HG02678 (cell line): ENCODE measurements at regions not wholly inside any gene's neighbourhood (a gene's known extent, or its start where the extent isn't known, plus 50 kb on each side); places are given as distances from the start of the nearest gene placed in this dataset.
"Not testable (repeated sequence)": the region's sequence is repeated elsewhere in the genome, so short reads cannot be mapped to it uniquely, and the experiment has no call there.

Experiments used
- ATAC-seq: cut with Tn5 transposase; IDR thresholded peaks from one replicate; pipeline ENCODE4 v1.9.1; 2021; ENCODE audit warnings: mild to moderate bottlenecking, moderate library complexity; ENCODE audit not compliant: unreplicated experiment

DNA sequence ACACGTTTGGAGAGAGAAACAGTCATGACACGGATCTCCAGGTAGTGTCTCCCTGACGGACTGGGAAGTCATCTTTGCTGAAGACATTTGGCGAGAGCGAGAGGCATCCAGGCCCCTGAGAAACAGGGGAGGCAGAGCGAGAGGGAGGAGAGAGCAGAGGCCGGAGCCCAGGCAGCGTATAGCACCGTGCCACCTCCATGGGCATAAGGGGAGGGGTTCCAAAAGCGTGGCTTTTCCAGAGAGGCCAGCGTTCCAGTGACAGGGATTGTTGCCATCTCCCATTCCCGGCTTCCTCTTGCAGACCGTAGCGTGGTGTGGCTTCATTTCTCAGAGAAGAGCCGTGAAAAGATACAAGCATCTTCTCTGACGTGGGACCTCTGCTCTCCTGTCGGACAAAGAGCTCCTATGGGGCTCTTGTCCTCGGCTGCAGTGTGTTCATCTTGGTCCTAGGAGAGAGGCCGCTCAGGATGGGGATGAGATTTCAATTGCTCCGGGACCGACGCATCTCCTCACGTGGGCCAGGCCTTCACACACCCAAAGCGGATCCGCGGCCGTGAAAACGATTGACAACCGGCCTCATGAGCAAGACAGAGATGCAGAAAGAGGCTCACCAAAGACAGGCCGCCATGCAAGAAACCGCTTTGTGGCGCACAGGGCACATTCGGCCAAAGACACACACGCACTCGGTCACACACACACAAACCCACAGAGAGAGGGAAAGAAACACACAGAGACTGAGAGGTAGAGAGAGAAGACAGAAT lies 170.5 kb upstream of the ZNF337 start:
- not testable (repeated sequence) for ATAC-seq

DNA sequence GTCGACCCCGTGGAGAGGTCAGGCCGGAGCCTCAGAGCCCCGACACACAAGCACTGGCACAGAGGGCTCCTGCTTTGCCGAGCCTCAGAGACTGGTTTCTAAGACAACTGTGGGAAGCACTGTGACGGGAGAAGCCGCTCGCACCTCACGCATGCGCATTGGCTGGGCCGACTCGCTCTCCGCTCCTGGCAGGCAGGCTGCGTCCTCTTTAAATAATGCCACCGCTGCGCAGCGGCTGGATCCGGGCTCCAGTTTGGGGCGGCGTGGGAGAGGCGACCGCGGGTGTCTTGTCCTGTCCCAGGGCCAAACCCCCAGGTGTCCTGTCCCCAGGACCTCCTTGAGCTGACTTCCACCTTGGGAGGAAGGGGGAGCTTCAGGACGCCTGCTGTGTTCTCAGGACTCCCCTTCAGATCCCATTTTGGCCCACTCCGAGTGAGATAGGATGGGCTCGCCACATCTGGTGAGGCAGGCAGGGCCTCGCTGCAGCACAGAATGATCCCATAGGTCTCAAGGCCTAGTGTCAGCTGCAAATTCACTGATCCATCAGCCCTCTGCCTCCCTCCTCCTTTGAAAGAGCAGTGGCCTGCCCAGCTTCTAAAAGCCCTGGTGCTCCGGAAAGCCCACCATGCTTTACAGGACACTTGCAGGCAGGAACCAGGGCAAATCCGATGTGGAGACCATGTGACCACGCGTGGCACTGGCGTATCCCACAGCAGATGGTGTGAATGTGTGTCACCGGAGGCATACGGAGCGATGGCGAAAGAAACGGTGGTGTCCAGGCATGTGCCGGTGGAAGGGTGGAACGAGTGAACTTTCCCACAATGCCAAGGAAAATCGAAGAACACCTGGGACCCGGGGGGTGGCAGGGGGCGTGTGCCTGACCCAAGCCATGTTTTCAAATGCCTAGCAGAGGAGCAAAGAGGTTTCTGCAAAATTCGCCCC lies 169.3 kb upstream of the ZNF337 start:
- no peak for ATAC-seq

DNA sequence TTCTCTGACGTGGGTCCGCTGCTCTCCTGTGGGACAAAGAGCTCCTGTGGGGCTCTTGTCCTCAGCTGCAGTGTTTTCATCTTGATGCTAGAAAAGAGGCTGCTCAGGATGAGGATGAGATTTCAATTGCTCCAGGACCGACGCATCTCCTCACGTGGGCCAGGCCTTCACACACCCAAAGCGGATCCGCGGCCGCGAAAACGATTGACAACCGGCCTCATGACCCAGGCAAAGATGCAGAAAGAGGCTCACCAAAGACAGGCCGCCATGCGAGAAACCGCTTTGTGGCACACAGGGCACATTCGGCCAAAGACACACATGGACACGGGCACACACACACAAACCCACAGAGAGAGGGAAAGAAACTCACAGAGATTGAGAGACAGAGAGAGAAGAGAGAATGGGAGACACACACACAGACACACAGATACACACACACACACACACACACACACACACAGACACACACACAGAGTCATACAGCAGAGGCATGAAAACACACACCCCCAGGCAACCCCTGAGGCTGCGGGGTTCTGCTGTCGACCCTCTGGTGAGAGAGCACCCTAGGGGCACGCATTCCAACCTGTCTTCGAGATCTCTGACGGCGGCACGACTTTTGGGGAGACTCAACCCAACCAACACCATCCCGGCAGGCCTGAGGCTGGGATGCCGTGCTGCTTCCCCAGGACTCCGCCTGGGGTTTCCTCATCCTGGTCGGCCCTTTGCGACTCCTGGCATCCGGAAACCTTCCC lies 168.5 kb upstream of the ZNF337 start:
- ATAC-seq = not testable (repeated sequence)

DNA sequence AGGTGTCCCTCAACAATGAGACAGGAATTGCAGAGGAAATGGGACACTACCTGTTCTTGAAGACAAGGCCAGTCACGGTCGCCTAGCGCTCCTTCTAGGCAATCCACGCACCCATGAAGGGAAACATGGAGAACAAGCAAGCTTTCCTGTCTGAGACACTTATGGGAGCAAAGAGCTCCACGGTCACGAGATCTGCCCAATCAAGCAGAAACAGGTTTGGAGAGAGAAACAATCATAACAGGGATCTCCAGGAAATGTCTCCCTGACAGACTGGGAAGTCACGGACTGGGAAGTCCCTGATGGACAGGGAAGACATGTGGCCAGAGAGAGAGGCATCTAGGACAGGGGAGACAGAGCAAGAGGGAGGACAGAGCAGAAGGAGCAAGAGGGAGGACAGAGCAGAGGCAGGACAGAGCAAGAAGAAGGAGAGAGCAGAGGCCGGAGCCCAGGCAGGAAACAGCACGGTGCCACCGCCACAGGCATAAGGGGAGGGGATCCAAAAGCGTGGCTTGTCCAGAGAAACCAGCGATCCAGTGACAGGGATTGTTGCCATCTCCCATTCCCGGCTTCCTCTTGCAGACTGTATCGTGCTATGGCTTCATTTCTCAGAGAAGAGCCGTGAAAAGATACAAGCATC lies 167.8 kb upstream of the ZNF337 start:
- ATAC-seq = no peak

DNA sequence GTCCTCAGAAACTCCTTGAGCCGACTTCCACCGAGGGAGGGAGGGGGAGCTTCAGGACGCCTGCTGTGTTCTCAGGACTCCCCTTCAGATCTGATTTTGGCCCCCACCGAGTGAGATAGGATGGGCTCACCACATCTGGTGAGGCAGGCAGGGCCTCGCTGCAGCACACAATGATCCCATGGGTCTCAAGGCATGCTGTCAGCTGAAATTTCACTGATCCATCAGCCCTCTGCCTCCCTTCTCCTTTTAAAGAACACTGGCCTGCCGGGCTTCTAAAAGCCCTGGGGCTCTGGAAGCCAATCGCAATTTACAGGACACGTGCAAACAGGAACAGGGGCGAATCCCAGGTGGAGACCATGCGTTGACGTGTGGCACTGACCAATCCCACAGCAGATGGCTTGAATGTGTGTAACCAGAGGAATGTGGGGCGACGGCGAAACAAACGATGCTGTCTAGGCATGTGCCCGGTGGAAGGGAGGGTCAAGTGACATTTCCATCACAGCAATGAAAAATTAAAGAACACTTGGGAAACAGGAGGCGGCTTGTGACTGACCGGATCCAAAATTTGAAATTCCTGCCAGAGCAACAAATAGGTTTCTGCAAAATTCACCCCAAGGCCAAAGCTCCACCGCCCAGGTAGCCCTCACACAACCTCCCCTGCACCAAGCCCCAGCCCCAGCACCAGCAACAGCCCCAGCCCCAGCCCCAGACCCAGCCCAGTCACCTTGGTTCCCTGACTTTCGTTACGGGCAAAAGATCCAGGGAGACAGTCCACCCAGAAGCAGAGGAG lies 167.1 kb upstream of the ZNF337 start:
- ATAC-seq = no peak

DNA sequence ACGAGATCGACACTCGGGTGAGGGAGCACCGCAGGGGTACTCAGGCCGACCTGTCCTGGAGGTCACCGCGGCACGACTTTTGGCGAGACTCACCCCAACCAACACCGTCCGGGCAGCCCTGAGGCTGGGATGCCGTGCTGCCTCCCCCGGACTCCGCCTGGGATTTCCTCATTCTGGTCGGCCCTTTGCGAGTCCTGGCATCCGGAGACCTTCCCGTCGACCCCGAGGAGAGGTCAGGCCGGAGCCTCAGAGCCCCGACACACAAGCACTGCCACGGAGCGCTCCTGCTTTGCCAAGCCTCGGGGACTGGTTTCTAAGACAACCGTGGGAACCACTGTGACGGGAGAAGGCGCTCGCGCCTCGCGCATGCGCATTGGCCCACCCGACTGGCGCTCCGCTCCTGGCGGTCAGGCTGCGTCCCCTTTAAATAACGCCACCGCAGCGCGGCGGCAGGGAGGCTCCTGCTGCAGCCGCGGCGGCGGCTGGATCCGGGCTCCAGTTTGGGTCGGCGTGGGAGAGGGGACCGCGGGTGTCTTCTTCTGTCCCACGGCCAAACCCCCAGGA lies 166.4 kb upstream of the ZNF337 start:
- ATAC-seq = peak; percentile 53

DNA sequence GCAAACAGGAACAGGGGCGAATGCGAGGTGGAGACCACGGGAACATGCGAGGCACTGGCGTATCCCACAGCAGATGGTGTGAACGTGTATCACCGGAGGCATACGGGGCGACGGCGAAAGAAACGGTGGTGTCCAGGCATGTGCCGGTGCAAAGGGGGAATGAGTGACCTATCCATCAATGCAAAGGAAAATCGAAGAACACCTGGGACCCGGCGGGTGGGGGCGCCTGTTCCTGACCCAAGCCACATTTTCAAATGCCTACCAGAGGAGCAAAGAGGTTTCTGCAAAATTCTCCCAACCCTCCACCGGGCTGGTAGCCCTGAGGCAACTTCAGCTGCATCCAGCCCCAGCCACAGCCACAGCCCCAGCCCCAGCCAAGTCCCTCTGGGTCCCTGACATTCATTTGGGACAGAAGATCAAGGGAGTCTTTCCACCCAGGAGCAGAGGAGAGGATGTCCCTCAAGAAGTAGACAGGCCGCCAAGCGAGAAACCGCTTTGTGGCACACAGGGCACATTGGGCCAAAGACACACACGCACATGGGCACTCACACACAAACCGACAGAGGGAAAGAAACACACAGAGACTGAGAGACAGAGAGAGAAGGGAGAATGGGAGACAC lies 164.0 kb upstream of the ZNF337 start:
- ATAC-seq = no peak

DNA sequence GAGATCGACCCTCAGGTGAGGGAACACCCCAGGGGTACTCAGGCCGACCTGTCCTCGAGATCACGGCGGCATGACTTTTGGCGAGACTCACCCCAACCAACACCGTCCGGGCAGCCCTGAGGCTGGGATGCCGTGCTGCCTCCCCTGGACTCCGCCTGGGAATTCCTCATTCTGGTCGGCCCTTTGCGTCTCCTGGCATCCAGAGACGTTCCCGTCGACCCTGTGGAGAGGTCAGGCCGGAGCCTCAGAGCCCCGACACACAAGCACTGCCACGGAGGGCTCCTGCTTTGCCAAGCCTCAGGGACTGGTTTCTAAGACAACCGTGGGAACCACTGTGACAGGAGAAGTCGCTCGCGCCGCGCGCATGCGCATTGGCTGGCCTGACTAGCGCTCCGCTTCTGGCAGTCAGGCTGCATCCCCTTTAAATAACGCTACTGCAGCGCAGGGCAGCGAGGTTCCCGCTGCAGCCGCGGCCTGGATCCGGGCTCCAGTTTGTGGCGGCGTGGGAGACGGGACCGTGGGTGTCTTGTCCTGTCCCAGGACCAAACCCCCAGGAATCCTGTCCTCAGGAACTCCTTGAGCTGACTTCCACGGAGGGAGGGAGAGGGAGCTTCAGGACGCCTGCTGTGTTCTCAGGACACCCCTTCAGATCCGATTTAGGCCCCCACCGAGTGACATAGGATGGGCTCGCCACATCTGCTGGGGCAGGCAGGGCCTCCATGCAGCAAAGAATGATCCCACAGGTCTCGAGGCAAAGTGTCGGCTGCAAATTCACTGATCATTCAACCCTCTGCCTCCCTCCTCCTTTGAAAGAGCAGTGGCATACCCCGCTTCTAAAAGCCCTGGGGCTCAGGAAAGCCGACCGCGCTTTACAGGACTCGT lies 163.2 kb upstream of the ZNF337 start:
- ATAC-seq = peak; percentile 43

DNA sequence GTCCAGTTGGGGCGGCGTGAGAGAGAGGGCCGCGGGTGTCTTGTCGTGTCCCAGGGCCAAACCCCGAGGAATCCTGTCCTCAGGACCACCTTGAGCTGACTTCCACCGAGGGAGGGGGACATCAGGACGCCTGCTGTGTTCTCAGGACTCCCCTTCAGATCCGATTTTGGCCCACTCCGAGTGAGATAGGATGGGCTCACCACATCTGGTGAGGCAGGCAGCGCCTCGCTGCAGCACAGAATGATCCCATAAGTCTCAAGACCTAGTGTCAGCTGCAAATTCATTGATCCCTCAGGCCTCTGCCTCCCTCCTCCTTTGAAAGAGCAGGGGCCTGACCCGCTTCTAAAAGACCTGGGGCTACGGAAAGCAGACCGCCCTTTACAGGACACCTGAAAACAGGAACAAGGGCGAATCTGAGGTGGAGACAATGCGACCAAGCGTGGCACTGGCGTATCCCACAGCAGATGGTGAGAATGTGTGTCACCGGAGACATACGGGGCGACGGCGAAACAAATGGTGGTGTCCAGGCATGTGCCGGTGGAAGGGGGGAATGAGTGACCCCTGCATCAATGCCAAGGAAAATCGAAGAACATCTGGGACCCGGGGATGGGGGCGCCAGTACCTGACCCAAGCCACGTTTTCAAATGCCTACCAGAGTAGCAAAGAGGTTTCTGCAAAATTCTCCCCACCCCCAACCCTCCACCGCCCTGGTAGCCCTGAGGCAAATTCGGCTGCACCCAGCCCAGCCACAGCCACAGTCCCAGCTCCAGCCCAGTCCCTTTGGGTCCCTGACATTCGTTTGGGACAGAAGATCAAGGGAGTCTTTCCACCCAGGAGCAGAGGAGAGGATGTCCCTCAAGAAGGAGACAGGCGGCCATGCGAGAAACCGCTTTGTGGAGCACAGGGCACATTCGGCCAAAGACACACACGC lies 162.1 kb upstream of the ZNF337 start:
- no peak for ATAC-seq

DNA sequence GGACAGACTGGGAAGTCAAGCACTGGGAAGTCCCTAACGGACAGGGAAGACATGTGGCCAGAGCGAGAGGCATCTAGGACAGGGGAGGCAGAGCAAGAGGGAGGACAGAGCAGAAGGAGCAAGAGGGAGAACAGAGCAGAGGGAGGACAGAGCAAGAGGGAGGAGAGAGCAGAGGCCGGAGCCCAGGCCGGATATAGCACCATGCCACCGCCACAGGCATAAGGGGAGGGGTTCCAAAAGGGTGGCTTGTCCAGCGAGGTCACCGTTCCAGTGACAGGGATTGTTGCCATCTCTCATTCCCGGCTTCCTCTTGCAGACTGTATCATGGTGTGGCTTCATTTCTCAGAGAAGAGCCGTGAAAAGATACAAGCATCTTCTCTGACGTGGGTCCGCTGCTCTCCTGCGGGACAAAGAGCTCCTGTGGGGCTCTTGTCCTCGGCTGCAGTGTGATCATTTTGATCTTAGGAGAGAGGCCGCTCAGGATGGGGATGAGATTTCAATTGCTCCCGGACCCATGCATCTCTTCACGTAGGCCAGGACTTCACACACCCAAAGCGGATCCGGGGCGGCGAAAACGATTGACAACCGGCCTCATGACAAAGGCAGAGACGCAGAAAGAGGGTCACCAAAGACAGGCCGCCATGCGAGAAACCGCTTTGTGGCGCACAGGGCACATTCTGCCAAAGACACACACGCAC lies 160.6 kb upstream of the ZNF337 start:
- ATAC-seq = not testable (repeated sequence)

DNA sequence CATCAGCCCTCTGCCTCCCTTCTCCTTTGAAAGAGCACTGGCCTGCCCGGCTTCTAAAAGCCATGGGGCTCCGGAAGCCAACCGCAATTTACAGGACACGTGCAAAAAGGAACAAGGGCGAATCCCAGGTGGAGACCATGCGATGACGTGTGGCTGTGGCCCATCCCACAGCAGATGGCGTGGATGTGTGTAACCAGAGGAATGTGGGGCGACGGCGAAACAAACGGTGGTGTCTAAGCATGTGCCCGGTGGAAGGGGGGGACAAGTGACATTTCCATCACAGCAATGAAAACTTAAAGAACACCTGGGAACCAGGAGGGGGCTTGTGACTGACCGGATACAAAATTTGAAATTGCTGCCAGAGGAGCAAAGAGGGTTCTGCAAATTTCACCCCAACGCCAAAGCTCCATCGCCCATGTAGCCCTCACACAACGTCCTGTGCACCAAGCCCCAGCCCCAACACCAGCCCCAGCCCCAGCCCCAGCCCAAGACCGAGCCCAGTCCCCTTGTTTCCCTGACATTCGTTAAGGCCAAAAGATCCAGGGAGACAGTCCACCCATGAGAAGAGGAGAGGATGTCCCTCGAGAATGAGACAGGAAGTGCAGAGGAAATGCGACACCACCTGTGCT lies 159.7 kb upstream of the ZNF337 start:
- no peak for ATAC-seq

DNA sequence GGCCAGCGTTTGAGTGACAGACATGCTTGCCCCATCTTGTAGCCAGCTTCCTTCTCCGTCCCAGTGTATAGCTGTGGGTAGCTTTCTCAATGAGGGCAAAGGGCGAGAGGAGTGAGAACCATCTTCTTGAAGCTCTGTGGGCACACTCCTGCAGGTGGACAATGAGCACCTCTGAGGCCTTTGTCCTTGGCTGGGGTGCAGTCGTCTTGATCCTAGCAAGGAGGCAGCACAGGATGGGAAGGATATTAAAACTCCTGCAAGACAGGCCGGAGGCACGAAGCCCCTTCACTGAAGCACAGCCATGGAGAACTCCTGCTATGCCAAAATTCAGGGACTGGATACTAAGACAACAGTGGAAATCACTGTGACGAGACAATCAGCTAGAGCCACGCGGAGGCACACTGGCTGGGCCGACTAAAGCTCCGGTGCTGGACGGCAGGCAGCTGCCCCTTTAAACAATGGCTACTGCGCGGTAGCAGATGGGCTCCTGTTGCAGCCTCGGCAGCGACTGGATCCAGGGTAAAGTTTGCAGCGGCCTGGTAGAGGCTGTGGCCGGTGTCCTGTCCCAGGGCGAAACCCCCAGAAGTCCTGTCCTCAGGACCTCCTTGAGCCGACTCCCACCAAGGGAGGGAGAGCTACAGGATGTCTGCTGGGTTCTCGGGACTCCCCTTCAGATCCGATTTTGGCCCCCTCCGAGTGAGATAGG lies 159.0 kb upstream of the ZNF337 start:
- ATAC-seq = not testable (repeated sequence)

DNA sequence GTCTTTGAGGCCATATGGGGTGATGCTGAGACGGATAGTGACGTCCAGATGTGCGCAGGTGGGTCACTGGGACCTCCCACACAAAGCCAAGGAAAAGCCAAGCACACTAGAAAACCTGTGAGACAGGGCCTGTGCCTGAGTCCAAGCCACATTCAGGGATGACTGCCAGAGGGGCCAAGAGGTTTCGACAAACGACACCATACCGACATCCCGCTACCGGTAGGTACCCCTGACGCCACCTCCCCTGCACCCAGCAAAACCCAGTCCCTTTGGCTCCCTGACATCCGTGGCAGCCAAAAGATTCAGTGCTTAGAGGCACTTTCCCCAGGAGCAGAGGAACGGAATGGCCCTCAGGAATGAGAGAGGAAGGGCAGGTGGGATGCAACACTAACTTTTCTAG lies 158.0 kb upstream of the ZNF337 start:
- ATAC-seq = not testable (repeated sequence)

DNA sequence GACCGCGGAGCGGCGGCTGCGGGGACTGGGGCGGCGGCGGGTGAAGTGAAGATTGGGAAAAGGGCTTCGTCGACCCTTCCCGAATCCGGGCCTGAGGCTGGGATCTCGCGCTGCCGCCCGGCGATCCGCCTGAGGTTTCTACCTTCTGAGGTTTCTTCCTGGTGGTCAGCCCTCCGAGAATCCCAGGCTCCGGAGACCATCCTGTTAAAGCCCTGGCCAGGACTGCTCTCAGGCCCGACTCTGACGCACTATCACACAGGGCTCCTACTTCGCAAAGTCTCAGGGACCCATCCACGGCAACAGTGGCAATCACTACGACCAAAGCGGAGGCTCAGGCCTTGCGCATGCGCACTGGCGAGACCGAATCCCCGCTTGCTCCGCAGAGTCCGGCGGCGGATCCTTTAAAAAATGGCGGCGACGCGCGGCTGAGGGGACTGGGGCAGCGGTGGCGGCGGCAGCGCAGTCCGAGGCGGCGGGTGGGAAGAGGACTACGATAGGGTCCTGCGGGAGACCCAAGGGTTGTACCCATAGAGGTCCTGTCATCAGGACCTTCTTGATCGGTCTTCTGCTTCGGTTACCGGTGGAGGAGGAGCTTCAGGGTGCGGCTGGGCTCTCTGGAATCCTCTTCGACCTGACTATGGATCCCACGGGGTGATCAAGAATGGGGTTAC lies 157.2 kb upstream of the ZNF337 start:
- peak; percentile 79 for ATAC-seq
